ENCODE measurements at regions not wholly inside any gene's neighbourhood (a gene's known extent, or its start where the extent isn't known, plus 50 kb on each side); places are given as distances from the start of the nearest gene placed in this dataset.
"Not testable (repeated sequence)": the region's sequence is repeated elsewhere in the genome, so short reads cannot be mapped to it uniquely, and the experiment has no call there.

DNA sequence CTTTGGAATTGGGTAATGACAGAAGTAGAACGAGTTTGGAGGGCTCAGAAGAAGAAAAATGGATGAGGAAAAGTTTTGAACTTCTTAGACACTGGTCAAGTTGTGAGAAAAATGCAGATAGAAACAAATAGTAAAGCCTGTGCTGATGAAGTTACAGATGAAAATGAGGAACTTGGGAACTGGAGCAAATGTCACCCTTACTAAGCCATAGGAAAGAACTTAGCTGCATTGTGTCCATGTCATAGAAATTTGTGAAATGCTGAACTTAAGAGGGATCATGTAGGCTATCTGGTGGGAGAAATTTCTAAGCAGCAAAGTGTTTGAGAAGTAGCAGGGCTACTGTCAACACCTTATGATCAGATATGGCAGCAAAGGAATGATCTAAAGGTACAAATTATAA is 289.2 kb upstream of the PCDH9 start:
- no peak for DNase-seq (ENCODE audit: low read depth)
- POLR2A ChIA-PET, result no interaction called here
- CTCF ChIA-PET, result no interaction called here
- Histone ChIP-seq H3K36me3 (ENCODE audit: control insufficient read depth, insufficient read depth, low read length) (no peaks in the 10 kb centered on the region), H3K4me3 (ENCODE audit: low read depth, low read length) (no peak overlapping the region), H3K27me3 (ENCODE audit: control insufficient read depth, insufficient read depth, low read length) (no peaks in the 10 kb centered on the region)
- TF ChIP-seq, protein P1, sequence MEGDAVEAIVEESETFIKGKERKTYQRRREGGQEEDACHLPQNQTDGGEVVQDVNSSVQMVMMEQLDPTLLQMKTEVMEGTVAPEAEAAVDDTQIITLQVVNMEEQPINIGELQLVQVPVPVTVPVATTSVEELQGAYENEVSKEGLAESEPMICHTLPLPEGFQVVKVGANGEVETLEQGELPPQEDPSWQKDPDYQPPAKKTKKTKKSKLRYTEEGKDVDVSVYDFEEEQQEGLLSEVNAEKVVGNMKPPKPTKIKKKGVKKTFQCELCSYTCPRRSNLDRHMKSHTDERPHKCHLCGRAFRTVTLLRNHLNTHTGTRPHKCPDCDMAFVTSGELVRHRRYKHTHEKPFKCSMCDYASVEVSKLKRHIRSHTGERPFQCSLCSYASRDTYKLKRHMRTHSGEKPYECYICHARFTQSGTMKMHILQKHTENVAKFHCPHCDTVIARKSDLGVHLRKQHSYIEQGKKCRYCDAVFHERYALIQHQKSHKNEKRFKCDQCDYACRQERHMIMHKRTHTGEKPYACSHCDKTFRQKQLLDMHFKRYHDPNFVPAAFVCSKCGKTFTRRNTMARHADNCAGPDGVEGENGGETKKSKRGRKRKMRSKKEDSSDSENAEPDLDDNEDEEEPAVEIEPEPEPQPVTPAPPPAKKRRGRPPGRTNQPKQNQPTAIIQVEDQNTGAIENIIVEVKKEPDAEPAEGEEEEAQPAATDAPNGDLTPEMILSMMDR (IDR thresholded peaks at IDR 0.05; ENCODE audit: insufficient read depth, low read depth, low read length), result no peak

- TF ChIP-seq, protein P1 (IDR thresholded peaks at IDR 0.05; ENCODE audit: insufficient read depth, low read depth, low read length), result no peak
- Histone ChIP-seq H3K36me3 (ENCODE audit: control insufficient read depth, insufficient read depth, low read length) (no peaks in the 10 kb centered on the region), H3K4me3 (ENCODE audit: low read depth, low read length) (no peak overlapping the region), H3K27me3 (ENCODE audit: control insufficient read depth, insufficient read depth, low read length) (no peaks in the 10 kb centered on the region)
- DNase-seq (ENCODE audit: low read depth), result no peak
- ChIA-PET POLR2A (no interaction called here), CTCF (no interaction called here)
Observed at GRCh38 chr13:67518785-67519184, 288.6 kb upstream of the PCDH9 start.

GRCh38 chr13:67515895-67516294 is 285.8 kb upstream of the PCDH9 start:
- no peaks in the 10 kb centered on the region for H3K27me3 ChIP-seq (ENCODE audit: control insufficient read depth, insufficient read depth, low read length)
- H3K36me3 ChIP-seq (ENCODE audit: control insufficient read depth, insufficient read depth, low read length), result no peaks in the 10 kb centered on the region
- ChIA-PET CTCF (interaction anchor here (0.6 kb wide), 1 partner anchor 21 kb away, joined by 3 read pairs; no protein-coding TSS in a partner anchor), POLR2A (no interaction called here)
- TF ChIP-seq, protein P1 (IDR thresholded peaks at IDR 0.05; ENCODE audit: insufficient read depth, low read depth, low read length), result no peak
- no peak overlapping the region for H3K4me3 ChIP-seq (ENCODE audit: low read depth, low read length)
- DNase-seq (ENCODE audit: low read depth), result no peak

DNA sequence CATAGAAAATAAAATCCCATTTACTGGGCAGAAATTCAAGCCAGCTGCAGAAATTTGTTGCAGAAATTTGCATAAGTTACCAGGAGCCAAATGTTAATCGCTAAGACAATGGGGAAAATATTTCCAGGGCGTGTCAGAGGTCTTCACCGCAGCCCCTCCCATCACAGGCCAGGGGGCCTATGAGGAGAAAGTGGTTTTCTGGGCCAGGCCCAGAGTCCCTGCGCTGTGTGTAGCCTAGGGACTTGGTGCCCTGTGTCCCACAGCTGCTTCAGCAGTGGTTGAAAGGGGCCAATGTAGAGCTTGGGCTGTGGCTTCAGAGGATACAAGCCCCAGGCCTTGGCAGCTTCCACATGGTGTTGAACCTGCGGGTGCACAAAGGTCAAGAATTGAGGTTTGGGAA is 278.9 kb upstream of the PCDH9 start:
- Histone ChIP-seq H3K27me3 (ENCODE audit: control insufficient read depth, insufficient read depth, low read length) (no peaks in the 10 kb centered on the region), H3K36me3 (ENCODE audit: control insufficient read depth, insufficient read depth, low read length) (no peaks in the 10 kb centered on the region), H3K4me3 (ENCODE audit: low read depth, low read length) (no peak overlapping the region)
- DNase-seq (ENCODE audit: low read depth), result no peak
- POLR2A ChIA-PET, result no interaction called here
- TF ChIP-seq, protein P1 (IDR thresholded peaks at IDR 0.05; ENCODE audit: insufficient read depth, low read depth, low read length), result no peak
- CTCF ChIA-PET, result no interaction called here

DNA sequence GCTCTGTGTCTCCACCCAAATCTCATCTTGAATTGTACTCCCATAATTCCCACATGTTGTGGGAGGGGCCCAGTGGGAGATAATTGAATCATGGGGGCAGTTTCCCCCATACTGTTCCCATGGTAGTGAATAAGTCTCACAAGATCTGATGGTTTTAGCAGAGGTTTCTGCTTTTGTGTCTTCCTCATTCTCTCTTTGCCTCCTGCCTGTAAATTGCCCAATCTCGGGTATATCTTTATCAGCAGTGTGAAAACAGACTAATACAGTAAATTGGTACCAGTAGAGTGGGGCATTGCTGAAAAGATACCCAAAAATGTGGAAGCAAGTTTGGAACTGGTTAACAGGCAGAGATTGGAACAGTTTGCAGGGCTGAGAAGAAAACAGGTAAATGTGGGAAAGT is 278.1 kb upstream of the PCDH9 start:
- H3K36me3 ChIP-seq (ENCODE audit: control insufficient read depth, insufficient read depth, low read length); H3K4me3 ChIP-seq (ENCODE audit: low read depth, low read length); H3K27me3 ChIP-seq (ENCODE audit: control insufficient read depth, insufficient read depth, low read length); CTCF ChIA-PET; DNase-seq (ENCODE audit: low read depth); POLR2A ChIA-PET: not testable (repeated sequence)

- DNase-seq (ENCODE audit: low read depth), result no peak
- no peaks in the 10 kb centered on the region for H3K27me3 ChIP-seq (ENCODE audit: control insufficient read depth, insufficient read depth, low read length)
- no peaks in the 10 kb centered on the region for H3K36me3 ChIP-seq (ENCODE audit: control insufficient read depth, insufficient read depth, low read length)
- no peak overlapping the region for H3K4me3 ChIP-seq (ENCODE audit: low read depth, low read length)
- POLR2A ChIA-PET, result no interaction called here
- TF ChIP-seq, protein P1 (IDR thresholded peaks at IDR 0.05; ENCODE audit: insufficient read depth, low read depth, low read length), result no peak
- CTCF ChIA-PET, result no interaction called here
Observed at GRCh38 chr13:67506407-67506806, 276.3 kb upstream of the PCDH9 start.

All from BJ (cell line).